ENCODE measurements at regions not wholly inside any gene's neighbourhood (a gene's known extent, or its start where the extent isn't known, plus 50 kb on each side); places are given as distances from the start of the nearest gene placed in this dataset.
A peak's percentile ranks its signal among the peaks of the same experiment; 100 is the strongest.

DNA sequence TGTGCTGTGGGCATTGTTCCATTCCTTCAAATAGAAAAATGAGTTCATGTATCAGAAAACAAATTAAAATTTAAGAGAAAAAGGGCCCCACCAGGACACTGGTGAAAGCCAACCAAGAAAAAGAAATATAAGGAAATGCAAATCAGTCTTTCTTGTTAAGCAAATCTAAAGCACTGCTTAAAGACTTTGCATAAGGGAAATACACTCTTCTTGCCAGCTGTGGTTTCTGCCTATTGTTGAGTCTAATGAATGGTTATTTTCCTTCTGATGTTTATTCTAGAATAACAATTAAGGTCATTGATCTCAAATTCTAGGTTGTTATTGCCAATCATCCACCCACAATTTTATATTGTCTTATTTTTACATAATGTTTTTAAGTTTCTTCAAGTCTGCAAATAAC is 158.6 kb upstream of the SNX7 start:
- no peak overlapping the region for H3K4me3 ChIP-seq (ENCODE audit: low read length)
- DNase-seq (ENCODE audit: low read depth), result no peak
- TF ChIP-seq, protein P1, sequence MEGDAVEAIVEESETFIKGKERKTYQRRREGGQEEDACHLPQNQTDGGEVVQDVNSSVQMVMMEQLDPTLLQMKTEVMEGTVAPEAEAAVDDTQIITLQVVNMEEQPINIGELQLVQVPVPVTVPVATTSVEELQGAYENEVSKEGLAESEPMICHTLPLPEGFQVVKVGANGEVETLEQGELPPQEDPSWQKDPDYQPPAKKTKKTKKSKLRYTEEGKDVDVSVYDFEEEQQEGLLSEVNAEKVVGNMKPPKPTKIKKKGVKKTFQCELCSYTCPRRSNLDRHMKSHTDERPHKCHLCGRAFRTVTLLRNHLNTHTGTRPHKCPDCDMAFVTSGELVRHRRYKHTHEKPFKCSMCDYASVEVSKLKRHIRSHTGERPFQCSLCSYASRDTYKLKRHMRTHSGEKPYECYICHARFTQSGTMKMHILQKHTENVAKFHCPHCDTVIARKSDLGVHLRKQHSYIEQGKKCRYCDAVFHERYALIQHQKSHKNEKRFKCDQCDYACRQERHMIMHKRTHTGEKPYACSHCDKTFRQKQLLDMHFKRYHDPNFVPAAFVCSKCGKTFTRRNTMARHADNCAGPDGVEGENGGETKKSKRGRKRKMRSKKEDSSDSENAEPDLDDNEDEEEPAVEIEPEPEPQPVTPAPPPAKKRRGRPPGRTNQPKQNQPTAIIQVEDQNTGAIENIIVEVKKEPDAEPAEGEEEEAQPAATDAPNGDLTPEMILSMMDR (conservative IDR thresholded peaks at IDR 0.05; ENCODE audit: low read length), result no peak

DNA sequence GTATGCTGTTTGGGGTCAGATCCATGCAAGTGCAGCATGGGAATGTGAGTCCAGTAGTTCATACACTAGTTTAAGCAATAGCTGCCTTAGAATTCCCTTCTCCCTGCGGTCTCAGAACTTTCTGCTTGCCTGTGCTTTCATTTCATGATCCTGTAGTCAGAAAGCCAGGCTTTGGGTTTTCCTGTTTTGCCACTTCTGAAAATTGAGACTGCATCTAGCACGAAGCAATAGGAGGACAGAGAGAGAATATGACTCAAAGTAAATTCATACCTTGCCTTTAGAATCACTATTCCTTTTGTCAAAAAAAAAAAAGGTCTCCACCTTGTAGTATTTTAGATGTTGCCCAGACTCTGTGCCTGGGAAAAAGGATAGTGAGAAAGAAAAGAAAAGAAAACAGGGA is 161.2 kb upstream of the SNX7 start:
- peak; percentile 3 for DNase-seq (ENCODE audit: low read depth)
- H3K4me3 ChIP-seq (ENCODE audit: low read length), result no peak overlapping the region
- TF ChIP-seq, protein P1 (conservative IDR thresholded peaks at IDR 0.05; ENCODE audit: low read length), result no peak

DNA sequence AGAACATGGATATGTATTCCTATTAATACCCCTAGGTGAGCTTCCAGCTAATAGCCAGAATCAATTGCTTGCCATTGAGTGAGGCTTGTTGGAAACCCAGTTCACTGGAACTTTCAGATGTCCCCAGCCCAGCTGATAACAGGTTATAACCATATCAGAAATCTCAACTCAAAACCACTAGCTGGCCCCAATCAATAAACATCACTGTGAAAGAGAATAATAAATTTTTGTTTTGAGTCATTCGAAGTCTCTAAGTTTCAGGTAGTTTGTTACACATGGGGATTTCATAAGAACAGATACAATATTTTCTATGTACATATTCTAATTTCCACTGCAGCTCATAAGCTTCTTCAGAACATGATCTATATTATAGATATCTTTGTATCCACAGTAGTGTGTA is 162.9 kb upstream of the SNX7 start:
- TF ChIP-seq, protein P1 (conservative IDR thresholded peaks at IDR 0.05; ENCODE audit: low read length), result no peak
- DNase-seq (ENCODE audit: low read depth), result no peak
- H3K4me3 ChIP-seq (ENCODE audit: low read length), result no peak overlapping the region

DNA sequence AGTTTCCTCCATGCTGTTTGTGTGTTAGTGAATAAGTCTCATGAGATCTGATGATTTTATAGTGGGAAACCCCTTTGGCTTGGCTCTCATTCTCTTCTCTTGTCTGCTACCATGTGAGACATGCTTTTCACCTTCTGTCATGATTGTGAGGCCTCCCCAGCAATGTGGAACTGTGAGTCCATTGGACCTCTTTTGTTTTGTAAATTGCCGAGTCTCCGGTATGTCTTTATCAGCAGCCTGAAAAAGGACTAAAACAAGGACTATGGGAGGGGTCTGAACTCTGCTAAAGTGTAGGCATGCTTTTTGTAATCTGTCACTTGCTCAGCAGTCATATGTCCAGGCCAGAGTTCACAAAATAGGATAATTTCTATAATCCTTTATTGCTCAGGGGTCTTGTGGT is 164.0 kb upstream of the SNX7 start:
- TF ChIP-seq, protein P1 (conservative IDR thresholded peaks at IDR 0.05; ENCODE audit: low read length), result no peak
- no peak for DNase-seq (ENCODE audit: low read depth)
- no peak overlapping the region for H3K4me3 ChIP-seq (ENCODE audit: low read length)

DNA sequence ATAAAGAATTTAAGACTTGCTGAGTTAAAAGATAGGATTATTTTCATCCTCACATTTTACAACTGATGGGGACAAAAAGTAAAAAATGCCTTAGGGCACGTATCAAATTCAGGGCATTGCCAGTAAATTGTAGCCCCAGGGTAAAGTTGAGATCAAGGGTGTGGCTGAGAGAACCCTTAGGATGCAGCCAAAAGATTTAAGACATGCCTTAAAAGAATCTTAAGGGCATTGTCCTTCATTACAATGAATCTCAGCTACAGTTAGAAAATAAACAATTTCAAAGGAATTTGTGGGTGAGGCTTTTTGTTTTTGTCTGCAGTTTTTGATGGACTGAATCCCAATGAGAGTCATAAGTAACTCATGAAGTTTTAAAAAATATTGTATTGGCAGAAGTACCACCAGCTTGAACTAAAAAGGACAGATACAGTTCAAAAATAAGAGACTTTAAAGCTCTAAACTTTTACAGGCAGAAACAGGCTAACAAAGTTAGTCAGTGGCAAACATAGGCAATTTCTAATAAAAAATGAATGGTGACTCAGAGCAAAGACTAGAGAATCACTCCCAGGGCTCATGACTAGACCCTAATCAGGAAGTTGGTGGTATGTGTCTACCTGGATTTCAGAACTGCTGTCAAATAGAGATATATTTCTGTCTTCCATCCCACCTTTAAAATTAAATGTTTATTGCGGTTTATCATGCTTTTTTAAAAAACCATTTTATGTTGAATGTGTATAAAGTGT is 165.1 kb upstream of the SNX7 start:
- TF ChIP-seq, protein P1 (conservative IDR thresholded peaks at IDR 0.05; ENCODE audit: low read length), result no peak
- no peak overlapping the region for H3K4me3 ChIP-seq (ENCODE audit: low read length)
- no peak for DNase-seq (ENCODE audit: low read depth)

DNA sequence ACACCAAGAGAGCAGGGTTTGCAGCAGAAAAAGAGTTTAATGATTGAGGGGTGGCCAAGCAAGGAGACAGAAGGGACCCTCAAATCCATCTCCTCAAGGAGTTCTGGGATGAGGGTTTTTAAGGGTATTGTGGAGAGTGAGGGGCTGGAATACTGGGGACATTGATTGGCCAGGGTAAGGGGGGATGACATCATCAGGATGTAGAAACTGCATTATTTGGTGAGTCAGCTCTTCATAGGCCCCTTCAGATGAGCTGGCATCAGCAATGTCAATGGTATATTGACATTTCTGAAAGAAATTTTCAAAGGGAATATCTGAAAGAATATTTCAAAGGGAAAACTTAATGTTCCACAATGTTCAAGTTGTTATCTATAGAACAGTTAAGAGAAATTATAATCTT is 168.1 kb upstream of the SNX7 start:
- TF ChIP-seq, protein P1 (conservative IDR thresholded peaks at IDR 0.05; ENCODE audit: low read length), result no peak
- H3K4me3 ChIP-seq (ENCODE audit: low read length), result no peak overlapping the region
- DNase-seq (ENCODE audit: low read depth), result no peak

DNA sequence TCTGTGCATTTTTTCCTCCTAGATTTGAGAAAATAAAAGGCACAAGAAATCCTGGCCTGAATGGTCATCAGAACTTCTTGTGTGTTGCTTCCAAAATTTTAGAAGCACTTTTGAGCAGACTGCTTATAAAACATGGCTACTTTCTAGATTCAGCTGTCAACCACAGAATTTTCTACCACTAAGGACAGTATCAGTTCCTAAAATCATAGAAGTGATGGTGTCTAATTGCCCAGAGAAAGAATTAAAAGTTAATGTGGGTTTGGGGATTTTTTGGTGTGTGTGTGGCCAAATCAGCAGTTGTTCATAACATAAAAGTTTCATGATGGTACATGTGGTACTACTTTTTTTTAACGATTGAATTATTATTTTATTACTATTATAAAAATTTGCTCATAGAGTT is 171.4 kb upstream of the SNX7 start:
- TF ChIP-seq, protein P1 (conservative IDR thresholded peaks at IDR 0.05; ENCODE audit: low read length), result no peak
- no peak overlapping the region for H3K4me3 ChIP-seq (ENCODE audit: low read length)
- no peak for DNase-seq (ENCODE audit: low read depth)

Measured in AG10803 (cell line).